K562 (cell line): ENCODE measurements at regions not wholly inside any gene's neighbourhood (a gene's known extent, or its start where the extent isn't known, plus 50 kb on each side); places are given as distances from the start of the nearest gene placed in this dataset.
A peak's percentile ranks its signal among the peaks of the same experiment; 100 is the strongest.

Source experiments
- ATAC-seq: fragments of 200-7000 bp; cut with Tn5 transposase; 3 replicates; pipeline ENCODE4 v1.9.1; 2020; ENCODE audit warnings: moderate library complexity
- BruUV-seq: library from RNA; stranded (reverse); fragments of 400-500 nt; replicated peaks from 2 replicates; lab custom pipeline; 2021; lab: Mats Ljungman, UMichigan
- CTCF ChIA-PET: fragments of 300-600 bp; formaldehyde crosslinking; extraction: SDS; loops from one replicate; lab custom pipeline; 2021; ENCODE audit warnings: low intra/inter-chr PET ratio; lab: Yijun Ruan, JAX
- POLR2A ChIA-PET: fragments of 300-600, 350-650 bp; sonication (Branson Sonifier 250); formaldehyde crosslinking; extraction: SDS; loops from one replicate; lab custom pipeline; 2021; ENCODE audit warnings: antibody characterized with exemption, inconsistent platforms; lab: Yijun Ruan, JAX
- DNase-seq, 4 experiments: peaks; one replicate each; pipeline versions ENCODE4 v3.0.0 to v3.0.0-alpha.2; 2011 to 2018; ENCODE audit warnings: low spot score in 3 of 4, mixed read lengths in 3 of 4; ENCODE audit errors: extremely low read depth in 1 of 4
- FAIRE-seq: peaks from 2 replicates; lab custom pipeline; 2011; peaks lifted over from hg19 to GRCh38; lab: Jason Lieb, UNC
- H2AFZ ChIP-seq: 2 replicates; pipeline ENCODE4 v1.6.0; 2011; ENCODE audit warnings: low read depth, low read length, control low read depth, inconsistent platforms
- H3K27ac ChIP-seq: fragments of 200-600 bp; 3 replicates; pipeline ENCODE4 v1.8.0; 2011; ENCODE audit warnings: low read depth, mild to moderate bottlenecking, control low read depth, inconsistent platforms, low read length, moderate library complexity, mixed read lengths; ENCODE audit errors: extremely low read depth
- H3K27me3 ChIP-seq, 2 experiments: fragments of 300-600 bp in 1 of 2; 2 replicates in 1 of 2; 3 replicates in 1 of 2; pipeline versions ENCODE4 v1.6.0 to v1.8.0; 2011; ENCODE audit warnings: inconsistent platforms in 2 of 2, low read length in 2 of 2, mild to moderate bottlenecking in 1 of 2, mixed read lengths in 1 of 2, moderate library complexity in 1 of 2; ENCODE audit not compliant: control insufficient read depth in 2 of 2, insufficient read depth in 2 of 2
- H3K36me3 ChIP-seq: fragments of 300-600 bp; 3 replicates; pipeline ENCODE4 v1.8.0; 2011; ENCODE audit warnings: mild to moderate bottlenecking, low read length, inconsistent platforms; ENCODE audit not compliant: control insufficient read depth, insufficient read depth
- H3K4me1 ChIP-seq, 2 experiments: fragments of 200-600 bp in 1 of 2; replicated peaks in 1 of 2; 2 replicates in 1 of 2; 3 replicates in 1 of 2; pipeline versions ENCODE4 v1.5.1 to v1.8.0; 2011; ENCODE audit warnings: inconsistent platforms in 2 of 2, low read length in 2 of 2, mild to moderate bottlenecking in 1 of 2, mixed read lengths in 1 of 2, moderate library complexity in 1 of 2; ENCODE audit not compliant: control insufficient read depth in 2 of 2, insufficient read depth in 2 of 2
- H3K4me2 ChIP-seq: 2 replicates; pipeline ENCODE4 v1.6.1; 2011; ENCODE audit warnings: low read length, control low read depth, inconsistent platforms, mixed read lengths; ENCODE audit not compliant: insufficient read depth
- H3K4me3 ChIP-seq: fragments of 200-600 bp; sonication (generic), shearing (Covaris generic); 2 replicates; pipeline ENCODE4 v1.5.1; 2016; ENCODE audit warnings: control low read depth, inconsistent platforms
- H3K79me2 ChIP-seq: fragments of 200-600 bp; 3 replicates; pipeline ENCODE4 v1.8.0; 2011; ENCODE audit warnings: low read length, inconsistent platforms; ENCODE audit not compliant: control insufficient read depth, insufficient read depth
- H3K9ac ChIP-seq, 2 experiments: 2 replicates each; pipeline versions ENCODE4 v1.6.0 to v1.6.1; 2011; ENCODE audit warnings: low read depth in 2 of 2, low read length in 2 of 2, control low read depth in 1 of 2, inconsistent platforms in 1 of 2, mild to moderate bottlenecking in 1 of 2, mixed read lengths in 1 of 2; ENCODE audit not compliant: insufficient read depth in 1 of 2
- H3K9me1 ChIP-seq: one replicate; pipeline ENCODE4 v1.6.0; 2011; ENCODE audit warnings: inconsistent platforms, mild to moderate bottlenecking, low read length, moderate library complexity; ENCODE audit not compliant: control insufficient read depth, insufficient read depth
- H3K9me3 ChIP-seq: replicated peaks from 2 replicates; pipeline ENCODE4 v1.5.1; 2011; ENCODE audit warnings: low read depth, low read length, inconsistent platforms; ENCODE audit not compliant: control insufficient read depth, insufficient read depth
- H4K20me1 ChIP-seq: replicated peaks from 2 replicates; pipeline ENCODE4 v1.6.1; 2011; ENCODE audit warnings: low read length, inconsistent platforms, mixed read lengths; ENCODE audit not compliant: control insufficient read depth, insufficient read depth
- CHD2 ChIP-seq: IDR thresholded peaks from 2 replicates; pipeline ENCODE4 v1.6.1; 2011; ENCODE audit warnings: low read depth, low read length
- JUND ChIP-seq, 2 experiments: IDR thresholded peaks; 2 replicates in 1 of 2; 3 replicates in 1 of 2; pipeline ENCODE4 v1.6.1; 2011; ENCODE audit warnings: borderline replicate concordance in 2 of 2, low read depth in 2 of 2, low read length in 2 of 2, improper control_type of control experiment in 1 of 2, missing biosample characterization in 1 of 2, missing genetic modification characterization in 1 of 2, missing genetic modification reagents in 1 of 2
- MAFF ChIP-seq: IDR thresholded peaks from 2 replicates; pipeline ENCODE4 v1.6.1; 2012; ENCODE audit warnings: low read length, improper control_type of control experiment
- MEIS2 ChIP-seq: fragments of 450-650 bp; IDR thresholded peaks from 2 replicates; pipeline ENCODE4 v1.6.1; 2014; ENCODE audit warnings: mild to moderate bottlenecking; ENCODE audit not compliant: partially characterized antibody
- NFXL1 ChIP-seq: fragments of 450-650 bp; formaldehyde crosslinking; IDR thresholded peaks from 2 replicates; pipeline ENCODE4 v1.4.0; 2021; ENCODE audit warnings: mild to moderate bottlenecking
- NR2C1 ChIP-seq, 2 experiments: fragments of 450-650 bp; IDR thresholded peaks; 2 replicates each; pipeline ENCODE4 v1.6.1; 2017; ENCODE audit warnings: mild to moderate bottlenecking in 2 of 2, antibody characterized with exemption in 1 of 2, inconsistent platforms in 1 of 2, missing compliant biosample characterization in 1 of 2, missing genetic modification characterization in 1 of 2
- NR2C2 ChIP-seq, 2 experiments: fragments of 200-800 bp in 1 of 2; sonication (Bioruptor generic) in 1 of 2; sonication (generic) in 1 of 2; formaldehyde crosslinking in 1 of 2; IDR thresholded peaks; 2 replicates each; pipeline versions ENCODE4 v1.6.1 to v1.8.0; 2016 to 2022; ENCODE audit warnings: mild to moderate bottlenecking in 1 of 2, missing compliant biosample characterization in 1 of 2, missing genetic modification characterization in 1 of 2, missing genetic modification reagents in 1 of 2
- NR3C1 ChIP-seq: sonication (generic); formaldehyde crosslinking; IDR thresholded peaks from 2 replicates; pipeline ENCODE4 v1.8.1; 2022; ENCODE audit warnings: missing genetic modification reagents
- RBFOX2 ChIP-seq: fragments of 200-400 bp; formaldehyde crosslinking; IDR thresholded peaks from 2 replicates; pipeline ENCODE4 v1.6.1; 2017; ENCODE audit warnings: low read depth, mild to moderate bottlenecking, low read length, moderate library complexity
- RFX1 ChIP-seq: fragments of 450-650 bp; IDR thresholded peaks from 2 replicates; pipeline ENCODE4 v1.6.1; 2016; ENCODE audit warnings: mild to moderate bottlenecking, moderate library complexity
- ZBTB7A ChIP-seq: IDR thresholded peaks from 2 replicates; pipeline ENCODE4 v1.6.1; 2011; ENCODE audit warnings: low read depth, mild to moderate bottlenecking, low read length, moderate library complexity, borderline replicate concordance; ENCODE audit not compliant: control insufficient read depth
- ZEB2 ChIP-seq: fragments of 450-650 bp; IDR thresholded peaks from 2 replicates; pipeline ENCODE4 v1.6.1; 2016
- WGBS: fragments of 100-300 bp; shearing (Covaris generic); methylation state at CpG from one replicate; pipeline ENCODE4 v1.1.6; 2016; ENCODE audit warnings: low coverage, mixed read lengths; ENCODE audit not compliant: insufficient coverage; ENCODE audit errors: missing lambda C conversion rate; 5-methylcytosine and 5-hydroxymethylcytosine counted together
- in situ Hi-C: fragments of 300-500 bp; cut with MboI; formaldehyde crosslinking; loops from 4 replicates; pipeline ENCODE4 v1.15.0; 2018; ENCODE audit warnings: inconsistent platforms, mixed read lengths
- intact Hi-C: fragments of 100-400 bp; cut with micrococcal nuclease; formaldehyde crosslinking; loops from 2 replicates; pipeline ENCODE4 v1.14.2; 2022
- TF ChIP-seq, protein P1 (sequence below): sonication (generic); formaldehyde crosslinking; IDR thresholded peaks from 2 replicates; pipeline ENCODE4 v1.8.0; 2023; ENCODE audit warnings: missing genetic modification reagents, mild to moderate bottlenecking, borderline replicate concordance
- TF ChIP-seq, protein P2 (sequence below): fragments of 200-800 bp; sonication (Bioruptor generic); IDR thresholded peaks from 2 replicates; pipeline ENCODE4 v1.6.1; 2017; ENCODE audit warnings: missing genetic modification characterization, missing compliant biosample characterization

DNA sequence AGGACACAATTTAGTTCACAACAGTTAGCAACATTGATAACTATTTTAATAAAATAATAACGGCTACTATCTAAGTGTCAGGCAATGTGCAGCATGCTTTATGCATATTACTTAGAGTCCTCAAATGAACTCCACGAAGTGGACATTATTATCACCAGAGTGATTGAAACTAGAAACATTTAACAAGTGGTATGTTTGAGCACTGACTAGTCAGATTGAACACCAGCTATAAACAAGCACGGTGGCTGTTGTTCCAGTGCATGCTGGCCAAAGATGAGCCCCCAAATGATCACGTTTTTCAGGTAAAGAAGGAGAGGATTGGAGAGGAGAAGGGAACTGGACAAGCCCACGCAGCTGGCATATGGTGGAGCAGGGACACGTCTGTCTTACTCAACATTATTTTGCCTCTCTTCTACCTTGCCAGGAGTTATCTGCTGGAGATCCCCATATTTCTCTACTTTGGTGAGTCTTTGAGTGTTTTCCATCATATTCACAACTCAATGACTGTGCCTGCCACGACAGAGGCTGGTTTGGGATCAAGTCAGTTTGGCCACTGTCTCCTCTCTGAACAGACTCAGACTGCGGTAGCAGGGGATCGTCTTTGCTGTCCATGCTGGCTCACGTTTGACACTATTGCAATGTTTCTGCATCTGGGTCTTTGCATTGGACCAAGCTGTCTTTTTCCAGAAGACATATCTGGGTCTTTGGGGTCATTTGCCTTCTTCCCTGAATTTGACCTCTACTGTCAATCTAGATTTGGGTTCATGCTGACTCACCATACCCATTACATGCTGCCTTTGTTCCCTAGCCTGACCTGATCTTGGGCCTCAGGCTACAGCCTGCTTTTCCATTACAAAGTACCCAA lies 66.0 kb upstream of the ACSL3 start:
- no peak overlapping the region for H3K4me3 ChIP-seq
- BruUV-seq: no TSS peak
- H3K9ac ChIP-seq: no peak overlapping the region
- POLR2A ChIA-PET: no interaction called here
- H2AFZ ChIP-seq: peak overlapping the region; percentile 44; the same call in 1 of the 2 replicates
- 15% methylated on average over 7 of the region's 10 CpGs for WGBS
- no peaks in the 10 kb centered on the region for H3K9me1 ChIP-seq
- CTCF ChIA-PET: no interaction called here
- no peaks in the 10 kb centered on the region for H3K79me2 ChIP-seq
- H3K4me2 ChIP-seq: peak overlapping the region; percentile 4; the same call in 1 of the 2 replicates
- no peak for FAIRE-seq
- in situ Hi-C loops: no loop called here
- intact Hi-C loops: loop anchor here (5.0 kb wide), 2 partner anchors 88 to 107 kb away; no protein-coding TSS in a partner anchor
- H3K36me3 ChIP-seq: no peaks in the 10 kb centered on the region
- peak in 1 of 4 experiments; percentile 33 for DNase-seq
- no peaks in the 10 kb centered on the region for H3K27me3 ChIP-seq
- H3K27ac ChIP-seq: no peak overlapping the region
- H3K4me1 ChIP-seq: peaks cover 0 to 6% of the 10 kb centered on the region in 2 experiments; a peak in 4 of 5 replicates
- ATAC-seq: peak; percentile 37
- no peaks in the 10 kb centered on the region for H4K20me1 ChIP-seq
- no peaks in the 10 kb centered on the region for H3K9me3 ChIP-seq
- TF ChIP-seq RBFOX2 (no peak), MAFF (no peak; the same call in 1 of the 2 replicates), JUND (IDR thresholded peaks at IDR 0.05; ENCODE audit: borderline replicate concordance, low read depth, low read length) (peak; percentile 39; the same call in 1 of the 2 replicates), JUND (tag; IDR thresholded peaks at IDR 0.05; ENCODE audit: borderline replicate concordance, low read depth, low read length) (peak; percentile 54; the same call in 2 of the 3 replicates), NR2C2 (CRISPR knock-in tag; IDR thresholded peaks at IDR 0.05) (no peak), NR2C2 (tag; IDR thresholded peaks at IDR 0.05) (peak; percentile 40; the same call in 1 of the 2 replicates), CHD2 (no peak), RFX1 (no peak), ZEB2 (no peak), MEIS2 (peak; percentile 34), ZBTB7A (no peak), NR3C1 (CRISPR knock-in tag) (no peak), NR2C1 (IDR thresholded peaks at IDR 0.05) (no peak), NR2C1 (tag; IDR thresholded peaks at IDR 0.05) (peak; percentile 61; the same call in 1 of the 2 replicates), NFXL1 (no peak)
- TF ChIP-seq, protein P1, sequence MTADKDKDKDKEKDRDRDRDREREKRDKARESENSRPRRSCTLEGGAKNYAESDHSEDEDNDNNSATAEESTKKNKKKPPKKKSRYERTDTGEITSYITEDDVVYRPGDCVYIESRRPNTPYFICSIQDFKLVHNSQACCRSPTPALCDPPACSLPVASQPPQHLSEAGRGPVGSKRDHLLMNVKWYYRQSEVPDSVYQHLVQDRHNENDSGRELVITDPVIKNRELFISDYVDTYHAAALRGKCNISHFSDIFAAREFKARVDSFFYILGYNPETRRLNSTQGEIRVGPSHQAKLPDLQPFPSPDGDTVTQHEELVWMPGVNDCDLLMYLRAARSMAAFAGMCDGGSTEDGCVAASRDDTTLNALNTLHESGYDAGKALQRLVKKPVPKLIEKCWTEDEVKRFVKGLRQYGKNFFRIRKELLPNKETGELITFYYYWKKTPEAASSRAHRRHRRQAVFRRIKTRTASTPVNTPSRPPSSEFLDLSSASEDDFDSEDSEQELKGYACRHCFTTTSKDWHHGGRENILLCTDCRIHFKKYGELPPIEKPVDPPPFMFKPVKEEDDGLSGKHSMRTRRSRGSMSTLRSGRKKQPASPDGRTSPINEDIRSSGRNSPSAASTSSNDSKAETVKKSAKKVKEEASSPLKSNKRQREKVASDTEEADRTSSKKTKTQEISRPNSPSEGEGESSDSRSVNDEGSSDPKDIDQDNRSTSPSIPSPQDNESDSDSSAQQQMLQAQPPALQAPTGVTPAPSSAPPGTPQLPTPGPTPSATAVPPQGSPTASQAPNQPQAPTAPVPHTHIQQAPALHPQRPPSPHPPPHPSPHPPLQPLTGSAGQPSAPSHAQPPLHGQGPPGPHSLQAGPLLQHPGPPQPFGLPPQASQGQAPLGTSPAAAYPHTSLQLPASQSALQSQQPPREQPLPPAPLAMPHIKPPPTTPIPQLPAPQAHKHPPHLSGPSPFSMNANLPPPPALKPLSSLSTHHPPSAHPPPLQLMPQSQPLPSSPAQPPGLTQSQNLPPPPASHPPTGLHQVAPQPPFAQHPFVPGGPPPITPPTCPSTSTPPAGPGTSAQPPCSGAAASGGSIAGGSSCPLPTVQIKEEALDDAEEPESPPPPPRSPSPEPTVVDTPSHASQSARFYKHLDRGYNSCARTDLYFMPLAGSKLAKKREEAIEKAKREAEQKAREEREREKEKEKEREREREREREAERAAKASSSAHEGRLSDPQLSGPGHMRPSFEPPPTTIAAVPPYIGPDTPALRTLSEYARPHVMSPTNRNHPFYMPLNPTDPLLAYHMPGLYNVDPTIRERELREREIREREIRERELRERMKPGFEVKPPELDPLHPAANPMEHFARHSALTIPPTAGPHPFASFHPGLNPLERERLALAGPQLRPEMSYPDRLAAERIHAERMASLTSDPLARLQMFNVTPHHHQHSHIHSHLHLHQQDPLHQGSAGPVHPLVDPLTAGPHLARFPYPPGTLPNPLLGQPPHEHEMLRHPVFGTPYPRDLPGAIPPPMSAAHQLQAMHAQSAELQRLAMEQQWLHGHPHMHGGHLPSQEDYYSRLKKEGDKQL: no peak
- TF ChIP-seq, protein P2, sequence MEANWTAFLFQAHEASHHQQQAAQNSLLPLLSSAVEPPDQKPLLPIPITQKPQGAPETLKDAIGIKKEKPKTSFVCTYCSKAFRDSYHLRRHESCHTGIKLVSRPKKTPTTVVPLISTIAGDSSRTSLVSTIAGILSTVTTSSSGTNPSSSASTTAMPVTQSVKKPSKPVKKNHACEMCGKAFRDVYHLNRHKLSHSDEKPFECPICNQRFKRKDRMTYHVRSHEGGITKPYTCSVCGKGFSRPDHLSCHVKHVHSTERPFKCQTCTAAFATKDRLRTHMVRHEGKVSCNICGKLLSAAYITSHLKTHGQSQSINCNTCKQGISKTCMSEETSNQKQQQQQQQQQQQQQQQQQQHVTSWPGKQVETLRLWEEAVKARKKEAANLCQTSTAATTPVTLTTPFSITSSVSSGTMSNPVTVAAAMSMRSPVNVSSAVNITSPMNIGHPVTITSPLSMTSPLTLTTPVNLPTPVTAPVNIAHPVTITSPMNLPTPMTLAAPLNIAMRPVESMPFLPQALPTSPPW (CRISPR knock-in tag): no peak
